PC-3 (cell line): ENCODE measurements at regions not wholly inside any gene's neighbourhood (a gene's known extent, or its start where the extent isn't known, plus 50 kb on each side); places are given as distances from the start of the nearest gene placed in this dataset.
"Not testable (repeated sequence)": the region's sequence is repeated elsewhere in the genome, so short reads cannot be mapped to it uniquely, and the experiment has no call there.

Experiments used
- ATAC-seq: fragments of 200-7000 bp; cut with Tn5 transposase; 2 replicates; pipeline ENCODE4 v1.9.1; 2020; ENCODE audit warnings: mild to moderate bottlenecking, moderate library complexity
- BruUV-seq: library from RNA; stranded (reverse); fragments of 400-500 nt; replicated peaks from 2 replicates; lab custom pipeline; 2021; lab: Mats Ljungman, UMichigan
- CTCF ChIA-PET: fragments of 300-600 bp; sonication (Branson Sonifier 250); formaldehyde crosslinking; loops from one replicate; lab custom pipeline; 2022; ENCODE audit warnings: antibody characterized with exemption; lab: Charles Lee
- POLR2A ChIA-PET: fragments of 300-600 bp; sonication (Branson Sonifier 250); formaldehyde crosslinking; loops from one replicate; lab custom pipeline; 2022; ENCODE audit warnings: antibody characterized with exemption; ENCODE audit not compliant: unreplicated experiment; lab: Charles Lee
- DNase-seq: peaks from one replicate; pipeline ENCODE4 v3.0.0-alpha.2; 2015
- H2AFZ ChIP-seq: fragments of 300-600 bp; sonication (generic); 2 replicates; pipeline ENCODE4 v1.6.0; 2016; ENCODE audit warnings: antibody characterized with exemption, low read length
- H3F3A ChIP-seq: fragments of 300-600 bp; sonication (generic); one replicate; pipeline ENCODE4 v1.6.0; 2017; ENCODE audit warnings: antibody characterized with exemption, low read length, control low read depth, mild to moderate bottlenecking; ENCODE audit not compliant: unreplicated experiment
- H3K27ac ChIP-seq: fragments of 300-600 bp; sonication (generic); 2 replicates; pipeline ENCODE4 v1.5.1; 2016; ENCODE audit warnings: mild to moderate bottlenecking, low read length
- H3K27me3 ChIP-seq: fragments of 300-600 bp; sonication (generic); 2 replicates; pipeline ENCODE4 v1.6.1; 2016; ENCODE audit warnings: low read length, mixed read lengths
- H3K36me3 ChIP-seq: fragments of 300-600 bp; sonication (generic); 2 replicates; pipeline ENCODE4 v1.6.1; 2016; ENCODE audit warnings: low read depth, mixed run types, low read length, mixed read lengths
- H3K4me1 ChIP-seq: fragments of 300-600 bp; sonication (generic); 2 replicates; pipeline ENCODE4 v1.5.1; 2016; ENCODE audit warnings: low read length; ENCODE audit not compliant: insufficient read depth
- H3K4me2 ChIP-seq: fragments of 300-600 bp; sonication (generic); 2 replicates; pipeline ENCODE4 v1.6.0; 2016; ENCODE audit warnings: low read length
- H3K4me3 ChIP-seq: fragments of 300-600 bp; sonication (generic); 2 replicates; pipeline ENCODE4 v1.5.1; 2016; ENCODE audit warnings: mild to moderate bottlenecking, low read length, mixed read lengths
- H3K79me2 ChIP-seq: fragments of 300-600 bp; sonication (generic); 2 replicates; pipeline ENCODE4 v1.6.1; 2017; ENCODE audit warnings: low read length, mixed read lengths
- H3K9ac ChIP-seq: fragments of 300-600 bp; sonication (generic); 2 replicates; pipeline ENCODE4 v1.6.0; 2016; ENCODE audit warnings: mild to moderate bottlenecking, low read length
- H3K9me2 ChIP-seq: fragments of 300-600 bp; sonication (generic); replicated peaks from 2 replicates; pipeline ENCODE4 v1.6.1; 2016; ENCODE audit warnings: mixed run types, low read length, mixed read lengths
- H3K9me3 ChIP-seq: fragments of 300-600 bp; sonication (generic); 2 replicates; pipeline ENCODE4 v1.6.1; 2016; ENCODE audit warnings: low read length, mixed read lengths
- H4K20me1 ChIP-seq: fragments of 300-600 bp; sonication (generic); 2 replicates; pipeline ENCODE4 v1.6.1; 2016; ENCODE audit warnings: low read length, mixed read lengths
- EZH2 ChIP-seq: fragments of 300-600 bp; sonication (generic); IDR thresholded peaks from one replicate; pipeline ENCODE4 v1.6.1; 2017; ENCODE audit warnings: antibody characterized with exemption, mild to moderate bottlenecking, low read length; ENCODE audit not compliant: unreplicated experiment
- EZH2phosphoT487 ChIP-seq: fragments of 300-600 bp; sonication (generic); IDR thresholded peaks from 2 replicates; pipeline ENCODE4 v1.6.1; 2018; ENCODE audit warnings: mild to moderate bottlenecking, antibody characterized with exemption, low read length, borderline replicate concordance
- intact Hi-C: fragments of 100-400 bp; cut with micrococcal nuclease; formaldehyde crosslinking; loops from 2 replicates; pipeline ENCODE4 v1.9.0; 2023
- TF ChIP-seq, protein P1 (sequence below): fragments of 300-600 bp; sonication (generic); conservative IDR thresholded peaks from 2 replicates; pipeline ENCODE4 v1.5.1; 2017; ENCODE audit warnings: antibody characterized with exemption, low read depth, mild to moderate bottlenecking, low read length

DNA sequence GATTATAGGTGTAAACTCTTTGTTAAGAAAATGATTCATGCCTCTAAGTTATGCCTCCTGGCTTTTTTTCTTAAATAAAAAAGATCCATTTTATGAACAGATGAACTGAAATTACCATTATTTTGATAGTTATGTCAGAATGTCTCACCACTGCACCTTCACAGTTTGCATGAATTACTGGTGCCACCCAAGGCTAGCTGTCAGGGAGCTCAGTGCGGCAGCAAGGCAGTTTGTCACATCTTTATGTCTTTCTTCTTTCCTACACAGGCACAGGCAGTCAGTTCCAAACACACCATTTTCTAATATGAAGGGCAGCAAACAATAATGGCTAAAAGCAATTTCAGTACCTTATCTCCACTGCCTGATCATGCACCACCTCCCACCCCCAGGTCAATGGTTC is 147.7 kb downstream of the SREK1 start:
- TF ChIP-seq EZH2phosphoT487 (no peak), EZH2 (no peak)
- TF ChIP-seq, protein P1, sequence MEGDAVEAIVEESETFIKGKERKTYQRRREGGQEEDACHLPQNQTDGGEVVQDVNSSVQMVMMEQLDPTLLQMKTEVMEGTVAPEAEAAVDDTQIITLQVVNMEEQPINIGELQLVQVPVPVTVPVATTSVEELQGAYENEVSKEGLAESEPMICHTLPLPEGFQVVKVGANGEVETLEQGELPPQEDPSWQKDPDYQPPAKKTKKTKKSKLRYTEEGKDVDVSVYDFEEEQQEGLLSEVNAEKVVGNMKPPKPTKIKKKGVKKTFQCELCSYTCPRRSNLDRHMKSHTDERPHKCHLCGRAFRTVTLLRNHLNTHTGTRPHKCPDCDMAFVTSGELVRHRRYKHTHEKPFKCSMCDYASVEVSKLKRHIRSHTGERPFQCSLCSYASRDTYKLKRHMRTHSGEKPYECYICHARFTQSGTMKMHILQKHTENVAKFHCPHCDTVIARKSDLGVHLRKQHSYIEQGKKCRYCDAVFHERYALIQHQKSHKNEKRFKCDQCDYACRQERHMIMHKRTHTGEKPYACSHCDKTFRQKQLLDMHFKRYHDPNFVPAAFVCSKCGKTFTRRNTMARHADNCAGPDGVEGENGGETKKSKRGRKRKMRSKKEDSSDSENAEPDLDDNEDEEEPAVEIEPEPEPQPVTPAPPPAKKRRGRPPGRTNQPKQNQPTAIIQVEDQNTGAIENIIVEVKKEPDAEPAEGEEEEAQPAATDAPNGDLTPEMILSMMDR = no peak

DNA sequence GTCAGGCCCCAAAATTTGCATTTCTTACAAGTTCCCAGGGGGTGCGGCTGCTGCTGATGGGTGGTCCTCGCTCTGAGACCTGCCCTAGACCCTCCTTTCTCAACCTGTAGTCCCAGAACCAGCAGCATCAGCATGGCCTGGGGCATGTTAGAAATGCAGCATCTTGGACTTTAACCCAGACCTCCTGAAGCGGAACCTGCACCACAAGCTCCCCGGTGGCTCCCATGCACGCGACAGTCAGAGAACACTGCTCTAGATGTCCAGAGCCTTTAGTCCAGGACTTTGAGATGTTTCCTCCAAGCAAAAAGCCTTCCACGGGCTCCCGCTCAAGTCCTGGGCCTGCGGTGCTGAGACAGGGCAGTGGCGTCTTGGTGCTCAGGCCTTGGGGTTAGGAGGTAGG is 149.8 kb downstream of the SREK1 start:
- CTCF ChIA-PET, H2AFZ ChIP-seq, H4K20me1 ChIP-seq, H3K27me3 ChIP-seq, DNase-seq, H3K4me1 ChIP-seq, H3K9me2 ChIP-seq, H3F3A ChIP-seq, H3K79me2 ChIP-seq, H3K27ac ChIP-seq, H3K4me3 ChIP-seq, ATAC-seq, H3K9me3 ChIP-seq, H3K4me2 ChIP-seq, BruUV-seq, POLR2A ChIA-PET, H3K9ac ChIP-seq, intact Hi-C loops, H3K36me3 ChIP-seq: not testable (repeated sequence)

More for the DNA sequence above, 147.7 kb downstream of the SREK1 start:
- Histone ChIP-seq H3K27ac (no peak overlapping the region), H3K9ac (no peak overlapping the region), H4K20me1 (no peaks in the 10 kb centered on the region), H3K79me2 (no peaks in the 10 kb centered on the region), H3F3A (no peaks in the 10 kb centered on the region), H3K9me2 (no peaks in the 10 kb centered on the region), H3K4me2 (no peak overlapping the region), H3K4me3 (no peak overlapping the region), H3K36me3 (no peaks in the 10 kb centered on the region), H2AFZ (no peak overlapping the region), H3K9me3 (no peaks in the 10 kb centered on the region), H3K4me1 (no peaks in the 10 kb centered on the region), H3K27me3 (no peaks in the 10 kb centered on the region)
- ChIA-PET CTCF (no interaction called here), POLR2A (no interaction called here)
- DNase-seq = no peak
- intact Hi-C loops = no loop called here
- no TSS peak for BruUV-seq
- ATAC-seq = no peak

DNA sequence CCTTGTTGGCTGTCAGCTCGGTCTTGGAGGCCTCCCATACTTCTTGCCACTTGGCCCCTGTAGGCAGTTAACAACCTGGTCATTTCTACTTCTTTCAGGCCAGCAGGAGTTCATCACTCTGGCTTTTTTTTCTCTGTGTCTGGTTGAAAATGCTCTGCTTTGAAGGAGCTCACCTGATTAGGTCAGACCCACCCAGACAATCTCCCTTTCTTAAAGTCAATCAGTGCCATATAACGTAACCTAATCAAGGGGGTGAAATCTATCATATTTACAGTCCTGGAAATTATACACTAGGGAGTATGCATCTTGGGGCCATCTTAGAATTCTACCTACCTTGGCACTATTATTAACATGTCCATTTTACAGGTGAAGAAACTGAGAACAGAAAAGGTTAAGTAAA is 155.4 kb downstream of the SREK1 start:
- H3F3A ChIP-seq = no peaks in the 10 kb centered on the region
- H2AFZ ChIP-seq = no peak overlapping the region
- no peak overlapping the region for H3K4me3 ChIP-seq
- POLR2A ChIA-PET = no interaction called here
- H3K9me3 ChIP-seq = no peaks in the 10 kb centered on the region
- no peaks in the 10 kb centered on the region for H3K9me2 ChIP-seq
- H3K9ac ChIP-seq = no peak overlapping the region
- no peak overlapping the region for H3K4me2 ChIP-seq
- TF ChIP-seq EZH2phosphoT487 (no peak), EZH2 (no peak)
- TF ChIP-seq, protein P1 = no peak
- no peaks in the 10 kb centered on the region for H3K27me3 ChIP-seq
- CTCF ChIA-PET = no interaction called here
- ATAC-seq = no peak
- no peak overlapping the region for H3K27ac ChIP-seq
- DNase-seq = no peak
- H4K20me1 ChIP-seq = no peaks in the 10 kb centered on the region
- no TSS peak for BruUV-seq
- H3K4me1 ChIP-seq = no peaks in the 10 kb centered on the region
- H3K36me3 ChIP-seq = no peaks in the 10 kb centered on the region
- intact Hi-C loops = no loop called here
- no peaks in the 10 kb centered on the region for H3K79me2 ChIP-seq
